Breast epithelium (tissue), 3 donors: ENCODE measurements at regions not wholly inside any gene's neighbourhood (a gene's known extent, or its start where the extent isn't known, plus 50 kb on each side); places are given as distances from the start of the nearest gene placed in this dataset.

ENCODE experiments used
- CTCF ChIP-seq, 3 donors: fragments of 450-650 bp; IDR thresholded peaks; one replicate each; pipeline ENCODE4 v1.5.1; 2016 to 2017; ENCODE audit warnings: antibody characterized with exemption in 3 of 3, mild to moderate bottlenecking in 3 of 3, moderate library complexity in 3 of 3
- POLR2A ChIP-seq: fragments of 450-650 bp; IDR thresholded peaks from one replicate; pipeline ENCODE4 v1.6.1; 2016; ENCODE audit warnings: antibody characterized with exemption, mild to moderate bottlenecking, moderate library complexity

- TF ChIP-seq CTCF (IDR thresholded peaks at IDR 0.05), result no peak
- TF ChIP-seq POLR2A, result no peak
Observed at GRCh38 chr7:92987538-92987937, 130.2 kb downstream of the SAMD9 start.
